Upper lobe of right lung (tissue), 1 donor: ENCODE measurements at regions not wholly inside any gene's neighbourhood (a gene's known extent, or its start where the extent isn't known, plus 50 kb on each side); places are given as distances from the start of the nearest gene placed in this dataset.

ENCODE experiments used
- ATAC-seq: fragments of 200-7000 bp; cut with Tn5 transposase; one replicate; pipeline ENCODE4 v1.9.1; 2020; ENCODE audit warnings: mild to moderate bottlenecking, moderate library complexity
- DNase-seq: peaks from one replicate; pipeline ENCODE4 v3.0.0-alpha.2; 2020
- H3K27ac ChIP-seq: fragments of 200-600 bp; one replicate; pipeline ENCODE4 v1.8.0; 2022
- H3K27me3 ChIP-seq: fragments of 200-600 bp; one replicate; pipeline ENCODE4 v1.8.0; 2022; ENCODE audit warnings: mild to moderate bottlenecking
- H3K36me3 ChIP-seq: fragments of 200-600 bp; one replicate; pipeline ENCODE4 v1.8.0; 2022
- H3K4me1 ChIP-seq: fragments of 200-600 bp; one replicate; pipeline ENCODE4 v1.8.0; 2022
- H3K4me3 ChIP-seq: fragments of 200-600 bp; one replicate; pipeline ENCODE4 v1.8.0; 2022; ENCODE audit warnings: mild to moderate bottlenecking
- H3K9me3 ChIP-seq: fragments of 200-600 bp; one replicate; pipeline ENCODE4 v1.8.0; 2022
- intact Hi-C: fragments of 100-400 bp; cut with DNase I; formaldehyde crosslinking; loops from one replicate; pipeline ENCODE4 v1.11.0; 2022
- TF ChIP-seq, protein P1 (sequence below): fragments of 200-600 bp; IDR thresholded peaks from one replicate; pipeline ENCODE4 v1.8.0; 2022; ENCODE audit warnings: antibody characterized with exemption
- donor health status: DM: no; HTN: yes; CAD: no; lungs with severe emphysema.

DNA sequence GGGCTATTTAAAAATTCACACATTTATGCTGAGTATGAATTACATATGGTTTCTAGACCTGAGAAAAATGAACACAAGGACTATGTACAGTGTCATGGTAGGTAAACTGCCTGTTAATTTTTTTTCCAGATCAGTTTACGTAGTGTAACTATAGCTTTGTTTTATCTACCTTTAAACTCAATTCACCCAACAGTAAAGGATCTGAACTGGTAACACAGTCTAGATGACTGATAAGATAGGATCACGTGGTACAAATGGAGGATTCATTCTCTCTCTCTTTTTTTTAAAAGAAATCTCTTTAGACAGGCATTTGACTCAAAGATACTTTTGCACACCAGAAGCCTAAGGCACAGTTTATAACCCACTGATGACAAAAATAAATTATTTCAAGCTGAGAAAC is 130.8 kb upstream of the ATP2B1 start:
- ATAC-seq (no peak), DNase-seq (no peak)
- Histone ChIP-seq H3K4me1 (no peaks in the 10 kb centered on the region), H3K27me3 (no peaks in the 10 kb centered on the region), H3K27ac (no peak overlapping the region), H3K4me3 (no peak overlapping the region), H3K36me3 (no peaks in the 10 kb centered on the region), H3K9me3 (no peaks in the 10 kb centered on the region)
- TF ChIP-seq, protein P1, sequence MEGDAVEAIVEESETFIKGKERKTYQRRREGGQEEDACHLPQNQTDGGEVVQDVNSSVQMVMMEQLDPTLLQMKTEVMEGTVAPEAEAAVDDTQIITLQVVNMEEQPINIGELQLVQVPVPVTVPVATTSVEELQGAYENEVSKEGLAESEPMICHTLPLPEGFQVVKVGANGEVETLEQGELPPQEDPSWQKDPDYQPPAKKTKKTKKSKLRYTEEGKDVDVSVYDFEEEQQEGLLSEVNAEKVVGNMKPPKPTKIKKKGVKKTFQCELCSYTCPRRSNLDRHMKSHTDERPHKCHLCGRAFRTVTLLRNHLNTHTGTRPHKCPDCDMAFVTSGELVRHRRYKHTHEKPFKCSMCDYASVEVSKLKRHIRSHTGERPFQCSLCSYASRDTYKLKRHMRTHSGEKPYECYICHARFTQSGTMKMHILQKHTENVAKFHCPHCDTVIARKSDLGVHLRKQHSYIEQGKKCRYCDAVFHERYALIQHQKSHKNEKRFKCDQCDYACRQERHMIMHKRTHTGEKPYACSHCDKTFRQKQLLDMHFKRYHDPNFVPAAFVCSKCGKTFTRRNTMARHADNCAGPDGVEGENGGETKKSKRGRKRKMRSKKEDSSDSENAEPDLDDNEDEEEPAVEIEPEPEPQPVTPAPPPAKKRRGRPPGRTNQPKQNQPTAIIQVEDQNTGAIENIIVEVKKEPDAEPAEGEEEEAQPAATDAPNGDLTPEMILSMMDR = no peak
- intact Hi-C loops = no loop called here

- TF ChIP-seq, protein P1 = no peak
- ATAC-seq = no peak
- no peaks in the 10 kb centered on the region for H3K36me3 ChIP-seq
- intact Hi-C loops = no loop called here
- H3K27ac ChIP-seq = no peak overlapping the region
- H3K4me1 ChIP-seq = no peaks in the 10 kb centered on the region
- no peak for DNase-seq
- no peak overlapping the region for H3K4me3 ChIP-seq
- no peaks in the 10 kb centered on the region for H3K9me3 ChIP-seq
- H3K27me3 ChIP-seq = no peaks in the 10 kb centered on the region
Measured at GRCh38 chr12:89838833-89839232, 130.2 kb upstream of the ATP2B1 start.

GRCh38 chr12:89836026-89836425 is 127.4 kb upstream of the ATP2B1 start:
- Histone ChIP-seq H3K27ac (no peak overlapping the region), H3K9me3 (no peaks in the 10 kb centered on the region), H3K4me3 (no peak overlapping the region), H3K27me3 (no peaks in the 10 kb centered on the region), H3K36me3 (no peaks in the 10 kb centered on the region), H3K4me1 (no peaks in the 10 kb centered on the region)
- intact Hi-C loops = no loop called here
- ATAC-seq (no peak), DNase-seq (no peak)
- TF ChIP-seq, protein P1 = no peak

DNA sequence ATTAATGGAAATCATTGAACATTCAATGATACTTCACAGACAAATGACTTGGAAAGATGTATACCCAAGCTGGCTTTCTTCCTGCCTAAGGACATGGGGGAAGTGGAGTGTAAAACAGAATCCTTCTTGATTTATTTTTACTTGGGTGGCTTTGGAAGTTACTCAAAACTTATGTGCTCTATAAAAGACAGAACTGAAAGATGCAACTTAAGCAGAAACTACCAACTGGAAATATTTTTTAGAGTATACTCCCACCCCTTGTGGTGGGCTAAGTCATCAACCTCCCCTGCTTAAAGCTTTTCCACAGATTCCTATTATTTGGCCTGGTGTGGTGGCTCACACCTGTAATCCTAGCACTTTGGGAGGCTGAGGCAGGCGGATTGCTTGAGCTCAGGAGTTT is 126.0 kb upstream of the ATP2B1 start:
- intact Hi-C loops = no loop called here
- H3K4me1 ChIP-seq = no peaks in the 10 kb centered on the region
- H3K27me3 ChIP-seq = no peaks in the 10 kb centered on the region
- DNase-seq = no peak
- no peak overlapping the region for H3K4me3 ChIP-seq
- TF ChIP-seq, protein P1 = no peak
- H3K36me3 ChIP-seq = no peaks in the 10 kb centered on the region
- no peaks in the 10 kb centered on the region for H3K9me3 ChIP-seq
- no peak overlapping the region for H3K27ac ChIP-seq
- ATAC-seq = no peak

GRCh38 chr12:89833337-89834252 is 125.0 kb upstream of the ATP2B1 start:
- H3K27ac ChIP-seq = no peak overlapping the region
- no peak for DNase-seq
- H3K4me1 ChIP-seq = no peaks in the 10 kb centered on the region
- H3K36me3 ChIP-seq = no peaks in the 10 kb centered on the region
- TF ChIP-seq, protein P1 = no peak
- H3K4me3 ChIP-seq = no peak overlapping the region
- intact Hi-C loops = no loop called here
- no peaks in the 10 kb centered on the region for H3K27me3 ChIP-seq
- no peaks in the 10 kb centered on the region for H3K9me3 ChIP-seq
- ATAC-seq = no peak
